HepG2 (cell line): ENCODE measurements at regions not wholly inside any gene's neighbourhood (a gene's known extent, or its start where the extent isn't known, plus 50 kb on each side); places are given as distances from the start of the nearest gene placed in this dataset.

ENCODE experiments used
- ATAC-seq: fragments of 200-7000 bp; cut with Tn5 transposase; 3 replicates; pipeline ENCODE4 v1.9.1; 2020; ENCODE audit warnings: mild to moderate bottlenecking, moderate library complexity
- BruUV-seq: library from RNA; stranded (reverse); fragments of 400-500 nt; replicated peaks from 2 replicates; lab custom pipeline; 2021; lab: Mats Ljungman, UMichigan
- CTCF ChIA-PET: fragments of 300-600 bp; formaldehyde crosslinking; extraction: SDS; loops from one replicate; lab custom pipeline; 2021; ENCODE audit warnings: low total read pairs, inconsistent platforms, low intra/inter-chr PET ratio; lab: Yijun Ruan, JAX
- POLR2A ChIA-PET: fragments of 350-600 bp; sonication (Branson Sonifier 250); formaldehyde crosslinking; loops from one replicate; lab custom pipeline; 2020; ENCODE audit warnings: antibody characterized with exemption, inconsistent platforms; lab: Yijun Ruan, JAX
- DNase-seq: peaks from one replicate; pipeline ENCODE4 v3.0.0-alpha.2; 2015; ENCODE audit warnings: low spot score
- FAIRE-seq: peaks from 3 replicates; lab custom pipeline; 2011; peaks lifted over from hg19 to GRCh38; lab: Jason Lieb, UNC
- H2AFZ ChIP-seq: one replicate; pipeline ENCODE4 v1.6.1; 2011; ENCODE audit warnings: low read length, inconsistent platforms
- H3K27ac ChIP-seq: fragments of 300-600 bp; 3 replicates; pipeline ENCODE4 v1.8.0; 2011; ENCODE audit warnings: mixed run types, mild to moderate bottlenecking, mixed read lengths, low read length, inconsistent platforms; ENCODE audit not compliant: insufficient read depth; ENCODE audit errors: extremely low read length
- H3K27me3 ChIP-seq, 2 experiments: fragments of 200-600 bp in 1 of 2; 2 replicates in 1 of 2; 3 replicates in 1 of 2; pipeline versions ENCODE4 v1.6.0 to v1.8.0; 2011; ENCODE audit warnings: low read length in 2 of 2, mild to moderate bottlenecking in 2 of 2, moderate library complexity in 2 of 2, inconsistent platforms in 1 of 2; ENCODE audit not compliant: insufficient read depth in 2 of 2, control insufficient read depth in 1 of 2
- H3K36me3 ChIP-seq, 2 experiments: fragments of 200-600 bp in 1 of 2; replicated peaks in 1 of 2; 2 replicates in 1 of 2; 3 replicates in 1 of 2; pipeline versions ENCODE4 v1.5.1 to v1.8.0; 2011; ENCODE audit warnings: low read length in 2 of 2, inconsistent platforms in 1 of 2; ENCODE audit not compliant: insufficient read depth in 2 of 2, control insufficient read depth in 1 of 2
- H3K4me1 ChIP-seq: 2 replicates; pipeline ENCODE4 v1.5.1; 2012; ENCODE audit warnings: low read length, inconsistent platforms; ENCODE audit not compliant: insufficient read depth
- H3K4me2 ChIP-seq: 2 replicates; pipeline ENCODE4 v1.6.0; 2011; ENCODE audit warnings: low read depth, low read length, inconsistent platforms
- H3K4me3 ChIP-seq, 3 experiments: fragments of 200-600 bp in 1 of 3; sonication (generic), shearing (Covaris generic) in 1 of 3; replicated peaks in 1 of 3; 2 replicates each; pipeline ENCODE4 v1.5.1; 2011 to 2016; ENCODE audit warnings: low read length in 3 of 3, inconsistent platforms in 2 of 3, low read depth in 2 of 3, mild to moderate bottlenecking in 2 of 3, control low read depth in 1 of 3, mixed read lengths in 1 of 3; ENCODE audit not compliant: insufficient read depth in 1 of 3
- H3K79me2 ChIP-seq: one replicate; pipeline ENCODE4 v1.6.1; 2011; ENCODE audit warnings: low read length, inconsistent platforms; ENCODE audit not compliant: insufficient read depth
- H3K9ac ChIP-seq: 2 replicates; pipeline ENCODE4 v1.6.0; 2011; ENCODE audit warnings: mild to moderate bottlenecking, low read depth, low read length, inconsistent platforms; ENCODE audit not compliant: insufficient read depth
- H3K9me3 ChIP-seq: 2 replicates; pipeline ENCODE4 v1.5.1; 2012; ENCODE audit warnings: mild to moderate bottlenecking, low read length
- H4K20me1 ChIP-seq: 2 replicates; pipeline ENCODE4 v1.6.0; 2011; ENCODE audit warnings: inconsistent platforms, mild to moderate bottlenecking, low read length, moderate library complexity; ENCODE audit not compliant: insufficient read depth
- GLI4 ChIP-seq: sonication (generic); formaldehyde crosslinking; IDR thresholded peaks from 2 replicates; pipeline ENCODE4 v1.5.1; 2020; ENCODE audit warnings: missing genetic modification reagents, mild to moderate bottlenecking, moderate library complexity, borderline replicate concordance
- IKZF1 ChIP-seq: fragments of 450-650 bp; IDR thresholded peaks from 2 replicates; pipeline ENCODE4 v1.7.1; 2016
- MYC ChIP-seq: sonication (generic); formaldehyde crosslinking; IDR thresholded peaks from 2 replicates; pipeline ENCODE4 v1.9.0; 2021; ENCODE audit warnings: missing genetic modification reagents, borderline replicate concordance
- SALL2 ChIP-seq: sonication (generic); formaldehyde crosslinking; IDR thresholded peaks from 2 replicates; pipeline ENCODE4 v1.8.1; 2023; ENCODE audit warnings: mild to moderate bottlenecking, missing genetic modification reagents, inconsistent platforms
- ZBTB7A ChIP-seq: sonication (generic); formaldehyde crosslinking; IDR thresholded peaks from 2 replicates; pipeline ENCODE4 v1.8.0; 2022; ENCODE audit warnings: mild to moderate bottlenecking, missing genetic modification reagents
- ZFP41 ChIP-seq: sonication (generic); formaldehyde crosslinking; IDR thresholded peaks from 2 replicates; pipeline ENCODE4 v1.4.0; 2020; ENCODE audit warnings: mild to moderate bottlenecking, missing genetic modification reagents, borderline replicate concordance
- ZNF350 ChIP-seq: sonication (generic); formaldehyde crosslinking; IDR thresholded peaks from 2 replicates; pipeline ENCODE4 v1.4.0; 2020; ENCODE audit warnings: mild to moderate bottlenecking, low read depth, missing genetic modification reagents, borderline replicate concordance
- ZNF567 ChIP-seq: sonication (generic); formaldehyde crosslinking; IDR thresholded peaks from 2 replicates; pipeline ENCODE4 v1.8.1; 2023; ENCODE audit warnings: mild to moderate bottlenecking, missing genetic modification reagents, borderline replicate concordance
- ZNF672 ChIP-seq: sonication (generic); formaldehyde crosslinking; IDR thresholded peaks from 2 replicates; pipeline ENCODE4 v1.8.1; 2022; ENCODE audit warnings: missing genetic modification reagents
- WGBS: methylation state at CpG from one replicate; pipeline ENCODE4 v1.1.6; 2017; ENCODE audit warnings: low lambda C conversion rate; 5-methylcytosine and 5-hydroxymethylcytosine counted together
- in situ Hi-C: cut with HindIII; loops from 2 replicates; pipeline ENCODE4 v1.10.0; 2017; ENCODE audit warnings: low pct_unique_long_range_greater_than_20kb; ENCODE audit not compliant: extremely low pct_ligation_motif_present
- intact Hi-C: fragments of 100-400 bp; cut with micrococcal nuclease; formaldehyde crosslinking; loops from one replicate; pipeline ENCODE4 v1.10.0; 2022; ENCODE audit not compliant: unreplicated experiment
- TF ChIP-seq, protein P1 (sequence below): sonication (generic); formaldehyde crosslinking; IDR thresholded peaks from 2 replicates; pipeline ENCODE4 v1.5.0; 2020; ENCODE audit warnings: mild to moderate bottlenecking, missing genetic modification reagents

DNA sequence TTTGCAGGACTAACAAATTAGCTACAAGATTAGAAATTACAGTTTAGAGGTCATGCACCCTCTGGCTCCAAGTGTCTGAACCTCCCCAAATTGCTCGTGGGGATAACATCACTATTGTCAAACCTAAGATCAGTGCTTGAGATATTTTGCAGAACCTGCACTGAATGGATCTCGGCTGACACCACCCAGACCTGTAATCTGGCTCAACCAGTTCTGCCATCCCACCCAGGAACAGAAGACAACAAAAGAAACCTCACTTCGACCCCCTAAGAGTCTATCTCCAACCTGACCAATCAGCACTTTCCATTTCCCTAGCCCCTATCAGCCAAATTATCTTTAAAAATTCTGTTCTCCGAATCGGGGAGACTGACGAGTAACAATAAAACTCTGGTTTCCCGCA, 318.7 kb downstream of the NAP1L3 start:
- in situ Hi-C loops (no loop called here), intact Hi-C loops (no loop called here)
- no peak overlapping the region for H3K27ac ChIP-seq
- no peaks in the 10 kb centered on the region for H3K27me3 ChIP-seq
- 6% methylated on average over 5 of the region's 7 CpGs for WGBS
- H3K4me1 ChIP-seq = no peaks in the 10 kb centered on the region
- BruUV-seq = no TSS peak
- no peak overlapping the region for H2AFZ ChIP-seq
- no peak for ATAC-seq
- DNase-seq = no peak
- TF ChIP-seq SALL2 (CRISPR knock-in tag) = no peak
- TF ChIP-seq ZFP41 = no peak
- no peak for TF ChIP-seq GLI4 (CRISPR knock-in tag)
- TF ChIP-seq MYC (CRISPR knock-in tag) = no peak
- no peak for TF ChIP-seq ZNF672
- TF ChIP-seq IKZF1 = no peak
- no peak for TF ChIP-seq ZNF350 (CRISPR knock-in tag)
- no peak for TF ChIP-seq ZNF567
- no peak for TF ChIP-seq ZBTB7A (CRISPR knock-in tag)
- TF ChIP-seq, protein P1, sequence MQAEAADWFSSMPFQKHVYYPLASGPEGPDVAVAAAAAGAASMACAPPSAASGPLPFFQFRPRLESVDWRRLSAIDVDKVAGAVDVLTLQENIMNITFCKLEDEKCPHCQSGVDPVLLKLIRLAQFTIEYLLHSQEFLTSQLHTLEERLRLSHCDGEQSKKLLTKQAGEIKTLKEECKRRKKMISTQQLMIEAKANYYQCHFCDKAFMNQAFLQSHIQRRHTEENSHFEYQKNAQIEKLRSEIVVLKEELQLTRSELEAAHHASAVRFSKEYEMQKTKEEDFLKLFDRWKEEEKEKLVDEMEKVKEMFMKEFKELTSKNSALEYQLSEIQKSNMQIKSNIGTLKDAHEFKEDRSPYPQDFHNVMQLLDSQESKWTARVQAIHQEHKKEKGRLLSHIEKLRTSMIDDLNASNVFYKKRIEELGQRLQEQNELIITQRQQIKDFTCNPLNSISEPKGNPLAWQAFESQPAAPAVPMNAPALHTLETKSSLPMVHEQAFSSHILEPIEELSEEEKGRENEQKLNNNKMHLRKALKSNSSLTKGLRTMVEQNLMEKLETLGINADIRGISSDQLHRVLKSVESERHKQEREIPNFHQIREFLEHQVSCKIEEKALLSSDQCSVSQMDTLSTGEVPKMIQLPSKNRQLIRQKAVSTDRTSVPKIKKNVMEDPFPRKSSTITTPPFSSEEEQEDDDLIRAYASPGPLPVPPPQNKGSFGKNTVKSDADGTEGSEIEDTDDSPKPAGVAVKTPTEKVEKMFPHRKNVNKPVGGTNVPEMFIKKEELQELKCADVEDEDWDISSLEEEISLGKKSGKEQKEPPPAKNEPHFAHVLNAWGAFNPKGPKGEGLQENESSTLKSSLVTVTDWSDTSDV (CRISPR knock-in tag) = no peak
- ChIA-PET CTCF (no interaction called here), POLR2A (no interaction called here)
- no peak overlapping the region for H3K9ac ChIP-seq
- no peak overlapping the region for H3K4me2 ChIP-seq
- no peaks in the 10 kb centered on the region for H3K79me2 ChIP-seq
- H3K9me3 ChIP-seq = no peaks in the 10 kb centered on the region
- no peaks in the 10 kb centered on the region for H4K20me1 ChIP-seq
- H3K36me3 ChIP-seq = no peaks in the 10 kb centered on the region
- no peak overlapping the region for H3K4me3 ChIP-seq
- FAIRE-seq = no peak
